Panc1 (cell line): ENCODE measurements at regions not wholly inside any gene's neighbourhood (a gene's known extent, or its start where the extent isn't known, plus 50 kb on each side); places are given as distances from the start of the nearest gene placed in this dataset.

ENCODE experiments used
- ATAC-seq: fragments of 200-7000 bp; cut with Tn5 transposase; 2 replicates; pipeline ENCODE4 v1.9.1; 2020; ENCODE audit warnings: mild to moderate bottlenecking, moderate library complexity
- BruUV-seq: library from RNA; stranded (reverse); fragments of 400-500 nt; replicated peaks from 2 replicates; lab custom pipeline; 2021; lab: Mats Ljungman, UMichigan
- CTCF ChIA-PET: fragments of 300-600 bp; sonication (Branson Sonifier 250); formaldehyde crosslinking; loops from one replicate; lab custom pipeline; 2022; ENCODE audit warnings: antibody characterized with exemption; lab: Charles Lee
- POLR2A ChIA-PET: fragments of 300-600 bp; sonication (Branson Sonifier 250); formaldehyde crosslinking; loops from one replicate; lab custom pipeline; 2022; ENCODE audit warnings: antibody characterized with exemption; lab: Charles Lee
- DNase-seq: peaks from one replicate; pipeline ENCODE4 v3.0.0-alpha.2; 2010; ENCODE audit warnings: low read depth, low spot score
- H3K27ac ChIP-seq: 2 replicates; pipeline ENCODE4 v1.5.1; 2011; ENCODE audit warnings: mild to moderate bottlenecking, low read length, inconsistent platforms
- H3K27me3 ChIP-seq: fragments of 200-500 bp; sonication (Bioruptor generic); 2 replicates; pipeline ENCODE4 v1.6.0; 2014; ENCODE audit warnings: low read length, inconsistent platforms; ENCODE audit not compliant: control insufficient read depth, insufficient read depth
- H3K36me3 ChIP-seq: fragments of 200-500 bp; sonication (Bioruptor generic); 2 replicates; pipeline ENCODE4 v1.5.1; 2014; ENCODE audit warnings: inconsistent platforms, mild to moderate bottlenecking, low read length, moderate library complexity; ENCODE audit not compliant: control insufficient read depth, insufficient read depth
- H3K4me1 ChIP-seq: 2 replicates; pipeline ENCODE4 v1.5.1; 2011; ENCODE audit warnings: inconsistent platforms, mild to moderate bottlenecking, low read length, moderate library complexity; ENCODE audit not compliant: control insufficient read depth, insufficient read depth
- H3K4me3 ChIP-seq, 2 experiments: 2 replicates each; pipeline ENCODE4 v1.5.1; 2011 to 2012; ENCODE audit warnings: low read depth in 2 of 2, low read length in 2 of 2, mild to moderate bottlenecking in 2 of 2, inconsistent platforms in 1 of 2, moderate library complexity in 1 of 2
- H3K9me3 ChIP-seq: fragments of 200-500 bp; sonication (Bioruptor generic); 2 replicates; pipeline ENCODE4 v1.5.1; 2014; ENCODE audit warnings: low read depth, mild to moderate bottlenecking, inconsistent platforms, low read length, moderate library complexity; ENCODE audit not compliant: control insufficient read depth, insufficient read depth
- POLR2AphosphoS5 ChIP-seq: IDR thresholded peaks from 2 replicates; pipeline ENCODE4 v1.6.1; 2012; ENCODE audit warnings: mild to moderate bottlenecking, low read depth, low read length, moderate library complexity
- REST ChIP-seq, 2 experiments: IDR thresholded peaks; 2 replicates each; pipeline ENCODE4 v1.6.1; 2011 to 2012; ENCODE audit warnings: low read depth in 2 of 2, control low read depth in 1 of 2, low read length in 1 of 2, mild to moderate bottlenecking in 1 of 2, moderate library complexity in 1 of 2; ENCODE audit not compliant: insufficient read depth in 1 of 2
- SIN3A ChIP-seq: IDR thresholded peaks from 2 replicates; pipeline ENCODE4 v1.6.1; 2012; ENCODE audit warnings: low read depth, mild to moderate bottlenecking, low read length, moderate library complexity, borderline replicate concordance; ENCODE audit not compliant: insufficient read depth
- TCF7L2 ChIP-seq: IDR thresholded peaks from 2 replicates; pipeline ENCODE4 v1.6.1; 2011; ENCODE audit warnings: mild to moderate bottlenecking, low read depth, low read length, inconsistent platforms
- in situ Hi-C: cut with HindIII; loops from 2 replicates; pipeline ENCODE4 v1.10.0; 2016; ENCODE audit warnings: low sequenced_read_pairs, low pct_unique_long_range_greater_than_20kb
- intact Hi-C: fragments of 100-400 bp; cut with micrococcal nuclease; formaldehyde crosslinking; loops from one replicate; pipeline ENCODE4 v1.10.0; 2022; ENCODE audit not compliant: unreplicated experiment
- TF ChIP-seq, protein P1 (sequence below): fragments of 450-650 bp; IDR thresholded peaks from 2 replicates; pipeline ENCODE4 v1.5.1; 2017; ENCODE audit warnings: mild to moderate bottlenecking

GRCh38 chr1:143610196-143610595 is 361.6 kb downstream of the FAM72C start:
- ChIA-PET POLR2A (no interaction called here), CTCF (no interaction called here)
- no peak overlapping the region for H3K27ac ChIP-seq
- intact Hi-C loops (no loop called here), in situ Hi-C loops (no loop called here)
- H3K36me3 ChIP-seq, result no peaks in the 10 kb centered on the region
- H3K4me3 ChIP-seq, result no peak overlapping the region
- no peak for ATAC-seq
- no peaks in the 10 kb centered on the region for H3K9me3 ChIP-seq
- no peak for DNase-seq
- TF ChIP-seq SIN3A (no peak), REST (IDR thresholded peaks at IDR 0.05; ENCODE audit: insufficient read depth in 1 of 2, low read depth in 2 of 2, low read length in 1 of 2) (no peak), POLR2AphosphoS5 (no peak), TCF7L2 (no peak)
- TF ChIP-seq, protein P1, sequence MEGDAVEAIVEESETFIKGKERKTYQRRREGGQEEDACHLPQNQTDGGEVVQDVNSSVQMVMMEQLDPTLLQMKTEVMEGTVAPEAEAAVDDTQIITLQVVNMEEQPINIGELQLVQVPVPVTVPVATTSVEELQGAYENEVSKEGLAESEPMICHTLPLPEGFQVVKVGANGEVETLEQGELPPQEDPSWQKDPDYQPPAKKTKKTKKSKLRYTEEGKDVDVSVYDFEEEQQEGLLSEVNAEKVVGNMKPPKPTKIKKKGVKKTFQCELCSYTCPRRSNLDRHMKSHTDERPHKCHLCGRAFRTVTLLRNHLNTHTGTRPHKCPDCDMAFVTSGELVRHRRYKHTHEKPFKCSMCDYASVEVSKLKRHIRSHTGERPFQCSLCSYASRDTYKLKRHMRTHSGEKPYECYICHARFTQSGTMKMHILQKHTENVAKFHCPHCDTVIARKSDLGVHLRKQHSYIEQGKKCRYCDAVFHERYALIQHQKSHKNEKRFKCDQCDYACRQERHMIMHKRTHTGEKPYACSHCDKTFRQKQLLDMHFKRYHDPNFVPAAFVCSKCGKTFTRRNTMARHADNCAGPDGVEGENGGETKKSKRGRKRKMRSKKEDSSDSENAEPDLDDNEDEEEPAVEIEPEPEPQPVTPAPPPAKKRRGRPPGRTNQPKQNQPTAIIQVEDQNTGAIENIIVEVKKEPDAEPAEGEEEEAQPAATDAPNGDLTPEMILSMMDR, result no peak
- no peaks in the 10 kb centered on the region for H3K4me1 ChIP-seq
- BruUV-seq, result no TSS peak
- H3K27me3 ChIP-seq, result no peaks in the 10 kb centered on the region

- CTCF ChIA-PET, result no interaction called here
- in situ Hi-C loops, result no loop called here
These were observed 366.9 kb downstream of the FAM72C start for GRCh38 chr1:143604887-143605286.

More at GRCh38 chr1:143604887-143605286, 366.9 kb downstream of the FAM72C start:
- ATAC-seq, result no peak
- BruUV-seq, result no TSS peak
- no peak for DNase-seq
- Histone ChIP-seq H3K27me3 (no peaks in the 10 kb centered on the region), H3K4me3 (no peak overlapping the region), H3K4me1 (no peaks in the 10 kb centered on the region), H3K36me3 (no peaks in the 10 kb centered on the region), H3K9me3 (no peaks in the 10 kb centered on the region), H3K27ac (no peak overlapping the region)
- no peak for TF ChIP-seq REST (IDR thresholded peaks at IDR 0.05; ENCODE audit: insufficient read depth in 1 of 2, low read depth in 2 of 2, low read length in 1 of 2)
- TF ChIP-seq, protein P1, result no peak
- no peak for TF ChIP-seq POLR2AphosphoS5
- no peak for TF ChIP-seq TCF7L2
- TF ChIP-seq SIN3A, result no peak
- POLR2A ChIA-PET, result no interaction called here
- intact Hi-C loops, result no loop called here
